Activated T-helper 2 cell treated with anti-CD3 and anti-CD28 coated beads, Interferon-gamma antibody, Interleukin-2, Interleukin-4, amounts not matched to agents 10 μg/mL and 5 μg/mL and 100 μg/mL, durations not matched to agents 14 hours and 24 hours and 36 hours (primary cell): ENCODE measurements at regions not wholly inside any gene's neighbourhood (a gene's known extent, or its start where the extent isn't known, plus 50 kb on each side); places are given as distances from the start of the nearest gene placed in this dataset.
"Not testable (repeated sequence)": the region's sequence is repeated elsewhere in the genome, so short reads cannot be mapped to it uniquely, and the experiment has no call there.

Experiments used
- DNase-seq: peaks from one replicate; pipeline ENCODE4 v3.0.0; 2021; ENCODE audit warnings: low spot score
- H3K27ac Mint-ChIP-seq: one replicate; pipeline ENCODE4 v1.8.0; 2021; ENCODE audit warnings: mixed read lengths
- H3K27me3 Mint-ChIP-seq: one replicate; pipeline ENCODE4 v1.8.0; 2021; ENCODE audit warnings: low read depth, mixed read lengths
- H3K36me3 Mint-ChIP-seq: one replicate; pipeline ENCODE4 v1.8.0; 2021; ENCODE audit warnings: low read depth, mixed read lengths
- H3K4me1 Mint-ChIP-seq: one replicate; pipeline ENCODE4 v1.8.0; 2021; ENCODE audit warnings: low read depth, mixed read lengths
- H3K4me3 Mint-ChIP-seq: one replicate; pipeline ENCODE4 v1.8.0; 2021; ENCODE audit warnings: low read depth, mild to moderate bottlenecking, moderate library complexity, mixed read lengths
- H3K9me3 Mint-ChIP-seq: one replicate; pipeline ENCODE4 v1.8.0; 2021; ENCODE audit warnings: mixed read lengths
- intact Hi-C: fragments of 100-400 bp; cut with micrococcal nuclease; formaldehyde crosslinking; loops from one replicate; pipeline ENCODE4 v1.15.1; 2023

- DNase-seq = no peak
- H3K9me3 Mint-ChIP-seq = no peaks in the 10 kb centered on the region
- no peaks in the 10 kb centered on the region for H3K36me3 Mint-ChIP-seq
- no peak overlapping the region for H3K4me3 Mint-ChIP-seq
- no peaks in the 10 kb centered on the region for H3K4me1 Mint-ChIP-seq
- intact Hi-C loops = no loop called here
- H3K27me3 Mint-ChIP-seq = no peaks in the 10 kb centered on the region
- H3K27ac Mint-ChIP-seq = no peak overlapping the region
These were observed 195.7 kb downstream of the ZNF608 start for GRCh38 chr5:124550731-124551130.

GRCh38 chr5:124549891-124550436 is 196.5 kb downstream of the ZNF608 start:
- intact Hi-C loops = no loop called here
- no peaks in the 10 kb centered on the region for H3K36me3 Mint-ChIP-seq
- H3K4me1 Mint-ChIP-seq = no peaks in the 10 kb centered on the region
- H3K4me3 Mint-ChIP-seq = no peak overlapping the region
- no peaks in the 10 kb centered on the region for H3K27me3 Mint-ChIP-seq
- no peaks in the 10 kb centered on the region for H3K9me3 Mint-ChIP-seq
- DNase-seq = no peak
- H3K27ac Mint-ChIP-seq = no peak overlapping the region

GRCh38 chr5:124546643-124547042 is 199.8 kb downstream of the ZNF608 start:
- Mint-ChIP-seq H3K4me3 (no peak overlapping the region), H3K4me1 (no peaks in the 10 kb centered on the region), H3K27ac (no peak overlapping the region), H3K27me3 (no peaks in the 10 kb centered on the region), H3K9me3 (peaks cover 5% of the 10 kb centered on the region), H3K36me3 (no peaks in the 10 kb centered on the region)
- no peak for DNase-seq
- intact Hi-C loops = no loop called here

- H3K4me3 Mint-ChIP-seq = no peak overlapping the region
- intact Hi-C loops = no loop called here
- DNase-seq = no peak
- no peak overlapping the region for H3K27ac Mint-ChIP-seq
- H3K36me3 Mint-ChIP-seq = no peaks in the 10 kb centered on the region
- H3K9me3 Mint-ChIP-seq = peaks cover 5% of the 10 kb centered on the region
- H3K4me1 Mint-ChIP-seq = no peaks in the 10 kb centered on the region
- no peaks in the 10 kb centered on the region for H3K27me3 Mint-ChIP-seq
These were observed 201.9 kb downstream of the ZNF608 start for GRCh38 chr5:124544366-124545055.

GRCh38 chr5:124538931-124539330 is 207.5 kb downstream of the ZNF608 start:
- H3K4me1 Mint-ChIP-seq = no peaks in the 10 kb centered on the region
- no peaks in the 10 kb centered on the region for H3K27me3 Mint-ChIP-seq

GRCh38 chr5:124538191-124538590 is 208.2 kb downstream of the ZNF608 start:
- H3K27ac Mint-ChIP-seq = no peak overlapping the region
- intact Hi-C loops = no loop called here
- H3K36me3 Mint-ChIP-seq = no peaks in the 10 kb centered on the region
- no peak overlapping the region for H3K4me3 Mint-ChIP-seq
- no peak for DNase-seq
- H3K27me3 Mint-ChIP-seq = no peaks in the 10 kb centered on the region
- peaks cover 5% of the 10 kb centered on the region for H3K9me3 Mint-ChIP-seq
- H3K4me1 Mint-ChIP-seq = no peaks in the 10 kb centered on the region

More at GRCh38 chr5:124538931-124539330, 207.5 kb downstream of the ZNF608 start:
- DNase-seq = no peak
- Mint-ChIP-seq H3K27ac (no peak overlapping the region), H3K4me3 (no peak overlapping the region), H3K9me3 (peaks cover 5% of the 10 kb centered on the region), H3K36me3 (no peaks in the 10 kb centered on the region)
- intact Hi-C loops = no loop called here

GRCh38 chr5:124537522-124537921 is 208.9 kb downstream of the ZNF608 start:
- H3K27ac Mint-ChIP-seq = no peak overlapping the region
- intact Hi-C loops = no loop called here
- H3K4me1 Mint-ChIP-seq = no peaks in the 10 kb centered on the region
- no peaks in the 10 kb centered on the region for H3K36me3 Mint-ChIP-seq
- H3K27me3 Mint-ChIP-seq = no peaks in the 10 kb centered on the region
- H3K4me3 Mint-ChIP-seq = no peak overlapping the region
- DNase-seq = no peak
- peaks cover 5% of the 10 kb centered on the region for H3K9me3 Mint-ChIP-seq

GRCh38 chr5:124537107-124537506 is 209.3 kb downstream of the ZNF608 start:
- intact Hi-C loops = no loop called here
- H3K9me3 Mint-ChIP-seq = peaks cover 3% of the 10 kb centered on the region
- DNase-seq = no peak
- no peaks in the 10 kb centered on the region for H3K27me3 Mint-ChIP-seq
- no peaks in the 10 kb centered on the region for H3K4me1 Mint-ChIP-seq
- no peak overlapping the region for H3K27ac Mint-ChIP-seq
- no peak overlapping the region for H3K4me3 Mint-ChIP-seq
- H3K36me3 Mint-ChIP-seq = no peaks in the 10 kb centered on the region

- H3K4me1 Mint-ChIP-seq = no peaks in the 10 kb centered on the region
- H3K27ac Mint-ChIP-seq = no peak overlapping the region
- no peaks in the 10 kb centered on the region for H3K36me3 Mint-ChIP-seq
- no peak overlapping the region for H3K4me3 Mint-ChIP-seq
- no peaks in the 10 kb centered on the region for H3K9me3 Mint-ChIP-seq
- no peaks in the 10 kb centered on the region for H3K27me3 Mint-ChIP-seq
- intact Hi-C loops = no loop called here
- no peak for DNase-seq
These were observed 210.1 kb downstream of the ZNF608 start for GRCh38 chr5:124536333-124536732.

GRCh38 chr5:124530916-124531315 is 215.5 kb downstream of the ZNF608 start:
- intact Hi-C loops = no loop called here
- no peaks in the 10 kb centered on the region for H3K9me3 Mint-ChIP-seq
- no peaks in the 10 kb centered on the region for H3K27me3 Mint-ChIP-seq
- no peak overlapping the region for H3K4me3 Mint-ChIP-seq
- no peaks in the 10 kb centered on the region for H3K4me1 Mint-ChIP-seq
- no peak for DNase-seq
- H3K36me3 Mint-ChIP-seq = no peaks in the 10 kb centered on the region
- H3K27ac Mint-ChIP-seq = no peak overlapping the region

- H3K4me3 Mint-ChIP-seq = no peak overlapping the region
- no peak overlapping the region for H3K27ac Mint-ChIP-seq
- intact Hi-C loops = no loop called here
These were observed 217.6 kb downstream of the ZNF608 start for GRCh38 chr5:124528838-124529237.

GRCh38 chr5:124527220-124527991 is 219.0 kb downstream of the ZNF608 start:
- no peaks in the 10 kb centered on the region for H3K4me1 Mint-ChIP-seq

More at GRCh38 chr5:124528838-124529237, 217.6 kb downstream of the ZNF608 start:
- no peaks in the 10 kb centered on the region for H3K36me3 Mint-ChIP-seq
- H3K4me1 Mint-ChIP-seq = no peaks in the 10 kb centered on the region
- DNase-seq = no peak
- H3K9me3 Mint-ChIP-seq = no peaks in the 10 kb centered on the region
- no peaks in the 10 kb centered on the region for H3K27me3 Mint-ChIP-seq

GRCh38 chr5:124526079-124526478 is 220.4 kb downstream of the ZNF608 start:
- H3K27ac Mint-ChIP-seq, H3K4me1 Mint-ChIP-seq, H3K4me3 Mint-ChIP-seq, intact Hi-C loops, H3K27me3 Mint-ChIP-seq, H3K36me3 Mint-ChIP-seq, H3K9me3 Mint-ChIP-seq, DNase-seq: not testable (repeated sequence)

More at GRCh38 chr5:124527220-124527991, 219.0 kb downstream of the ZNF608 start:
- no peaks in the 10 kb centered on the region for H3K9me3 Mint-ChIP-seq
- DNase-seq = no peak
- H3K27ac Mint-ChIP-seq = no peak overlapping the region
- no peaks in the 10 kb centered on the region for H3K36me3 Mint-ChIP-seq
- H3K27me3 Mint-ChIP-seq = no peaks in the 10 kb centered on the region
- H3K4me3 Mint-ChIP-seq = no peak overlapping the region
- intact Hi-C loops = no loop called here
